NCI-H2029 (cell line): ENCODE measurements at regions not wholly inside any gene's neighbourhood (a gene's known extent, or its start where the extent isn't known, plus 50 kb on each side); places are given as distances from the start of the nearest gene placed in this dataset.

Source experiments
- DNase-seq: peaks from one replicate; lab custom pipeline; 2025; lab: John Stamatoyannopoulos, UW

GRCh38 chr4:74878323-74878722, 54.6 kb upstream of the PARM1 start:
- no peak for DNase-seq

GRCh38 chr4:74875451-74875850, 57.5 kb upstream of the PARM1 start:
- DNase-seq = no peak

- peak; percentile 67 for DNase-seq
These were observed 58.1 kb upstream of the PARM1 start for GRCh38 chr4:74874753-74875367.

- DNase-seq = no peak
These were observed 59.2 kb upstream of the PARM1 start for GRCh38 chr4:74873545-74874301.

- DNase-seq = no peak
These were observed 64.7 kb upstream of the BTC start for GRCh38 chr4:74858921-74859562.

- no peak for DNase-seq
These were observed 61.6 kb upstream of the BTC start for GRCh38 chr4:74855879-74856278.

GRCh38 chr4:74848774-74849173, 54.5 kb upstream of the BTC start:
- no peak for DNase-seq

- DNase-seq = no peak
These were observed 51.5 kb upstream of the BTC start for GRCh38 chr4:74845834-74846233.
